HCT116 (cell line): ENCODE measurements at regions not wholly inside any gene's neighbourhood (a gene's known extent, or its start where the extent isn't known, plus 50 kb on each side); places are given as distances from the start of the nearest gene placed in this dataset.

ENCODE experiments used
- ATAC-seq: fragments of 200-7000 bp; cut with Tn5 transposase; 2 replicates; pipeline ENCODE4 v1.9.1; 2020; ENCODE audit warnings: mild to moderate bottlenecking, moderate library complexity
- BruUV-seq: library from RNA; stranded (reverse); fragments of 400-500 nt; replicated peaks from 2 replicates; lab custom pipeline; 2021; lab: Mats Ljungman, UMichigan
- CTCF ChIA-PET: fragments of 300-600 bp; sonication (Branson Sonifier 250); formaldehyde crosslinking; loops from one replicate; lab custom pipeline; 2021; ENCODE audit warnings: antibody characterized with exemption; lab: Charles Lee
- POLR2A ChIA-PET: fragments of 300-600, 350-600 bp; sonication (Branson Sonifier 250); formaldehyde crosslinking; loops from one replicate; lab custom pipeline; 2021; ENCODE audit warnings: antibody characterized with exemption; lab: Charles Lee
- RAD21 ChIA-PET, 2 experiments: fragments of 300-600 bp; sonication (Branson Sonifier 250); formaldehyde crosslinking; loops; one replicate each; lab custom pipeline; 2023; ENCODE audit warnings: low total read pairs in 2 of 2; ENCODE audit not compliant: uncharacterized antibody in 2 of 2, unreplicated experiment in 2 of 2, low non-redundant PET in 1 of 2; lab: Charles Lee
- DNase-seq: peaks from one replicate; pipeline ENCODE4 v3.0.0-alpha.2; 2010; ENCODE audit warnings: low read depth, low spot score
- H2AFZ ChIP-seq: fragments of 200-600 bp; shearing (Covaris generic), sonication (generic); 2 replicates; pipeline ENCODE4 v1.6.1; 2017; ENCODE audit warnings: low read depth, mixed run types, mixed read lengths, antibody characterized with exemption, low read length; ENCODE audit not compliant: poor library complexity, severe bottlenecking
- H3K27ac ChIP-seq: 2 replicates; pipeline ENCODE4 v1.5.1; 2012; ENCODE audit warnings: low read depth, low read length
- H3K27me3 ChIP-seq: fragments of 200-600 bp; sonication (generic); 2 replicates; pipeline ENCODE4 v1.6.1; 2016; ENCODE audit warnings: mixed run types, low read length, mixed read lengths; ENCODE audit not compliant: insufficient read depth
- H3K36me3 ChIP-seq, 2 experiments: fragments of 200-500 bp in 1 of 2; fragments of 200-600 bp in 1 of 2; sonication (Bioruptor generic) in 1 of 2; sonication (generic) in 1 of 2; 2 replicates each; pipeline versions ENCODE4 v1.5.1 to v1.6.1; 2014 to 2016; ENCODE audit warnings: low read length in 2 of 2, inconsistent platforms in 1 of 2, mixed read lengths in 1 of 2, mixed run types in 1 of 2; ENCODE audit not compliant: insufficient read depth in 2 of 2, control insufficient read depth in 1 of 2
- H3K4me1 ChIP-seq, 2 experiments: fragments of 200-600 bp in 1 of 2; sonication (generic) in 1 of 2; 2 replicates each; pipeline versions ENCODE4 v1.5.1 to v1.6.1; 2012 to 2017; ENCODE audit warnings: low read length in 2 of 2, inconsistent platforms in 1 of 2, mild to moderate bottlenecking in 1 of 2, mixed read lengths in 1 of 2, mixed run types in 1 of 2, moderate library complexity in 1 of 2; ENCODE audit not compliant: insufficient read depth in 2 of 2, control insufficient read depth in 1 of 2
- H3K4me2 ChIP-seq: fragments of 200-600 bp; sonication (generic); 2 replicates; pipeline ENCODE4 v1.6.1; 2017; ENCODE audit warnings: mixed run types, low read length, mixed read lengths
- H3K4me3 ChIP-seq, 2 experiments: fragments of 200-600 bp in 1 of 2; sonication (generic) in 1 of 2; replicated peaks in 1 of 2; 2 replicates each; pipeline ENCODE4 v1.5.1; 2011 to 2016; ENCODE audit warnings: low read length in 2 of 2, control low read depth in 1 of 2, low read depth in 1 of 2, mild to moderate bottlenecking in 1 of 2, mixed read lengths in 1 of 2, mixed run types in 1 of 2
- H3K79me2 ChIP-seq: fragments of 200-600 bp; sonication (generic); 2 replicates; pipeline ENCODE4 v1.6.1; 2017; ENCODE audit warnings: mild to moderate bottlenecking, mixed run types, low read length, moderate library complexity, mixed read lengths; ENCODE audit not compliant: insufficient read depth
- H3K9ac ChIP-seq: fragments of 200-600 bp; sonication (generic); 2 replicates; pipeline ENCODE4 v1.6.1; 2016; ENCODE audit warnings: low read length, mixed read lengths
- H3K9me2 ChIP-seq: fragments of 200-600 bp; sonication (generic), shearing (Covaris generic); 2 replicates; pipeline ENCODE4 v1.6.1; 2017; ENCODE audit warnings: mixed run types, mild to moderate bottlenecking, moderate library complexity; ENCODE audit not compliant: insufficient read depth
- H3K9me3 ChIP-seq, 2 experiments: fragments of 200-500 bp in 1 of 2; fragments of 200-600 bp in 1 of 2; sonication (Bioruptor generic) in 1 of 2; sonication (generic) in 1 of 2; 2 replicates each; pipeline ENCODE4 v1.6.1; 2014 to 2017; ENCODE audit warnings: low read length in 2 of 2, mixed read lengths in 2 of 2, inconsistent platforms in 1 of 2, low read depth in 1 of 2, mild to moderate bottlenecking in 1 of 2, mixed run types in 1 of 2, moderate library complexity in 1 of 2; ENCODE audit not compliant: control insufficient read depth in 1 of 2, insufficient read depth in 1 of 2
- H4K20me1 ChIP-seq: fragments of 200-600 bp; sonication (generic), shearing (Covaris generic); 2 replicates; pipeline ENCODE4 v1.6.1; 2017; ENCODE audit warnings: mixed run types, mild to moderate bottlenecking, moderate library complexity; ENCODE audit not compliant: insufficient read depth
- CBX3 ChIP-seq: IDR thresholded peaks from 2 replicates; pipeline ENCODE4 v1.6.1; 2012; ENCODE audit warnings: low read depth
- EZH2 ChIP-seq: fragments of 200-600 bp; sonication (generic); IDR thresholded peaks from 2 replicates; pipeline ENCODE4 v1.6.1; 2017; ENCODE audit warnings: antibody characterized with exemption, mixed run types
- FOSL1 ChIP-seq: IDR thresholded peaks from 2 replicates; pipeline ENCODE4 v1.6.1; 2012; ENCODE audit warnings: low read depth
- JUND ChIP-seq: IDR thresholded peaks from 2 replicates; pipeline ENCODE4 v1.6.1; 2012
- POLR2A ChIP-seq: IDR thresholded peaks from 2 replicates; pipeline ENCODE4 v1.7.0; 2011; ENCODE audit warnings: borderline replicate concordance; ENCODE audit not compliant: insufficient read depth, insufficient read length; ENCODE audit errors: extremely low read depth
- SRF ChIP-seq: IDR thresholded peaks from 2 replicates; pipeline ENCODE4 v1.6.1; 2012; ENCODE audit warnings: low read depth
- YY1 ChIP-seq: IDR thresholded peaks from 2 replicates; pipeline ENCODE4 v1.6.1; 2011; ENCODE audit warnings: low read length, low read depth, moderate library complexity, mild to moderate bottlenecking; ENCODE audit not compliant: insufficient replicate concordance; ENCODE audit errors: extremely low read depth
- intact Hi-C: fragments of 100-400 bp; cut with micrococcal nuclease; formaldehyde crosslinking; loops from 2 replicates; pipeline ENCODE4 v1.10.0; 2022
- TF ChIP-seq, protein P1 (sequence below): IDR thresholded peaks from 2 replicates; pipeline ENCODE4 v1.6.1; 2012
- TF ChIP-seq, protein P2 (sequence below): IDR thresholded peaks from 2 replicates; pipeline ENCODE4 v1.6.1; 2012; ENCODE audit warnings: low read depth

- TF ChIP-seq YY1: no peak
- TF ChIP-seq, protein P1, sequence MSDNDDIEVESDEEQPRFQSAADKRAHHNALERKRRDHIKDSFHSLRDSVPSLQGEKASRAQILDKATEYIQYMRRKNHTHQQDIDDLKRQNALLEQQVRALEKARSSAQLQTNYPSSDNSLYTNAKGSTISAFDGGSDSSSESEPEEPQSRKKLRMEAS: no peak
- TF ChIP-seq POLR2A: no peak
- TF ChIP-seq EZH2: no peak
- no peak for TF ChIP-seq FOSL1
- TF ChIP-seq SRF: no peak
- no peak for TF ChIP-seq JUND
- no peak for ATAC-seq
- no peak for DNase-seq
- H3K4me3 ChIP-seq: no peak overlapping the region
- no peaks in the 10 kb centered on the region for H3K27me3 ChIP-seq
- CTCF ChIA-PET: no interaction called here
- H3K9ac ChIP-seq: no peak overlapping the region
- H3K9me3 ChIP-seq: no peaks in the 10 kb centered on the region
- RAD21 ChIA-PET: no interaction called here
- no peaks in the 10 kb centered on the region for H3K36me3 ChIP-seq
- no peaks in the 10 kb centered on the region for H3K9me2 ChIP-seq
- no peaks in the 10 kb centered on the region for H3K4me1 ChIP-seq
- POLR2A ChIA-PET: no interaction called here
- H3K27ac ChIP-seq: no peak overlapping the region
- no peaks in the 10 kb centered on the region for H4K20me1 ChIP-seq
- no peak overlapping the region for H2AFZ ChIP-seq
- no peak overlapping the region for H3K4me2 ChIP-seq
- BruUV-seq: no TSS peak
- H3K79me2 ChIP-seq: no peaks in the 10 kb centered on the region
- intact Hi-C loops: no loop called here
These were observed 353.3 kb downstream of the DSC3 start for GRCh38 chr18:30689216-30689615.

- Histone ChIP-seq H3K4me3 (no peak overlapping the region), H4K20me1 (no peaks in the 10 kb centered on the region), H3K9me3 (no peaks in the 10 kb centered on the region), H3K36me3 (no peaks in the 10 kb centered on the region), H3K79me2 (no peaks in the 10 kb centered on the region), H3K27me3 (no peaks in the 10 kb centered on the region), H3K4me1 (no peaks in the 10 kb centered on the region), H2AFZ (no peak overlapping the region), H3K9ac (no peak overlapping the region), H3K9me2 (no peaks in the 10 kb centered on the region), H3K27ac (no peak overlapping the region), H3K4me2 (no peak overlapping the region)
- intact Hi-C loops: no loop called here
- no peak for TF ChIP-seq CBX3
- TF ChIP-seq, protein P2, sequence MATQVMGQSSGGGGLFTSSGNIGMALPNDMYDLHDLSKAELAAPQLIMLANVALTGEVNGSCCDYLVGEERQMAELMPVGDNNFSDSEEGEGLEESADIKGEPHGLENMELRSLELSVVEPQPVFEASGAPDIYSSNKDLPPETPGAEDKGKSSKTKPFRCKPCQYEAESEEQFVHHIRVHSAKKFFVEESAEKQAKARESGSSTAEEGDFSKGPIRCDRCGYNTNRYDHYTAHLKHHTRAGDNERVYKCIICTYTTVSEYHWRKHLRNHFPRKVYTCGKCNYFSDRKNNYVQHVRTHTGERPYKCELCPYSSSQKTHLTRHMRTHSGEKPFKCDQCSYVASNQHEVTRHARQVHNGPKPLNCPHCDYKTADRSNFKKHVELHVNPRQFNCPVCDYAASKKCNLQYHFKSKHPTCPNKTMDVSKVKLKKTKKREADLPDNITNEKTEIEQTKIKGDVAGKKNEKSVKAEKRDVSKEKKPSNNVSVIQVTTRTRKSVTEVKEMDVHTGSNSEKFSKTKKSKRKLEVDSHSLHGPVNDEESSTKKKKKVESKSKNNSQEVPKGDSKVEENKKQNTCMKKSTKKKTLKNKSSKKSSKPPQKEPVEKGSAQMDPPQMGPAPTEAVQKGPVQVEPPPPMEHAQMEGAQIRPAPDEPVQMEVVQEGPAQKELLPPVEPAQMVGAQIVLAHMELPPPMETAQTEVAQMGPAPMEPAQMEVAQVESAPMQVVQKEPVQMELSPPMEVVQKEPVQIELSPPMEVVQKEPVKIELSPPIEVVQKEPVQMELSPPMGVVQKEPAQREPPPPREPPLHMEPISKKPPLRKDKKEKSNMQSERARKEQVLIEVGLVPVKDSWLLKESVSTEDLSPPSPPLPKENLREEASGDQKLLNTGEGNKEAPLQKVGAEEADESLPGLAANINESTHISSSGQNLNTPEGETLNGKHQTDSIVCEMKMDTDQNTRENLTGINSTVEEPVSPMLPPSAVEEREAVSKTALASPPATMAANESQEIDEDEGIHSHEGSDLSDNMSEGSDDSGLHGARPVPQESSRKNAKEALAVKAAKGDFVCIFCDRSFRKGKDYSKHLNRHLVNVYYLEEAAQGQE: no peak
- ATAC-seq (no peak), DNase-seq (no peak)
- BruUV-seq: no TSS peak
- ChIA-PET CTCF (no interaction called here), POLR2A (no interaction called here), RAD21 (no interaction called here)
These were observed 355.0 kb downstream of the DSC3 start for GRCh38 chr18:30687501-30687900.
